K562 (cell line): ENCODE measurements at regions not wholly inside any gene's neighbourhood (a gene's known extent, or its start where the extent isn't known, plus 50 kb on each side); places are given as distances from the start of the nearest gene placed in this dataset.

ENCODE experiments used
- ARID3B ChIP-seq: fragments of 250-450 bp; sonication (Bioruptor Pico); IDR thresholded peaks from 2 replicates; pipeline ENCODE4 v1.4.0; 2020; ENCODE audit warnings: borderline replicate concordance
- ATF1 ChIP-seq, 2 experiments: fragments of 450-650 bp in 1 of 2; IDR thresholded peaks; 2 replicates each; pipeline ENCODE4 v1.6.1; 2016; ENCODE audit warnings: missing compliant biosample characterization in 1 of 2, missing genetic modification characterization in 1 of 2
- BACH1 ChIP-seq: fragments of 200-800 bp; sonication (Bioruptor generic); IDR thresholded peaks from 2 replicates; pipeline ENCODE4 v1.6.1; 2016; ENCODE audit warnings: missing genetic modification characterization, missing compliant biosample characterization
- BCL6 ChIP-seq: fragments of 250-450 bp; sonication (Bioruptor Pico); IDR thresholded peaks from 2 replicates; pipeline ENCODE4 v1.4.0; 2020
- CREB3 ChIP-seq: fragments of 450-650 bp; conservative IDR thresholded peaks from 2 replicates; pipeline ENCODE4 v1.6.1; 2016; ENCODE audit warnings: missing genetic modification characterization, low read depth, mild to moderate bottlenecking, missing compliant biosample characterization, moderate library complexity
- CTCF ChIP-seq, 3 experiments: IDR thresholded peaks in 2 of 3; conservative IDR thresholded peaks in 1 of 3; 2 replicates each; pipeline ENCODE4 v1.5.1; 2011 to 2012; ENCODE audit warnings: low read length in 3 of 3, mild to moderate bottlenecking in 3 of 3, control low read depth in 2 of 3, improper control_type of control experiment in 1 of 3, inconsistent platforms in 1 of 3, low read depth in 1 of 3, mixed read lengths in 1 of 3, moderate library complexity in 1 of 3; ENCODE audit not compliant: insufficient read depth in 2 of 3
- EGR1 ChIP-seq: fragments of 450-650 bp; conservative IDR thresholded peaks from 2 replicates; pipeline ENCODE4 v1.6.1; 2017; ENCODE audit warnings: mild to moderate bottlenecking
- GTF2F1 ChIP-seq: IDR thresholded peaks from 2 replicates; pipeline ENCODE4 v1.6.1; 2011; ENCODE audit warnings: low read depth, low read length, improper control_type of control experiment
- KLF16 ChIP-seq: IDR thresholded peaks from 2 replicates; pipeline ENCODE4 v1.6.1; 2016; ENCODE audit warnings: antibody characterized with exemption
- MECOM ChIP-seq: fragments of 250-450 bp; sonication (Bioruptor Pico); IDR thresholded peaks from 2 replicates; pipeline ENCODE4 v1.8.0; 2022; ENCODE audit warnings: inconsistent platforms
- MTA1 ChIP-seq: fragments of 450-650 bp; IDR thresholded peaks from 2 replicates; pipeline ENCODE4 v1.6.1; 2017; ENCODE audit warnings: borderline replicate concordance
- NFYB ChIP-seq: IDR thresholded peaks from 2 replicates; pipeline ENCODE4 v1.6.1; 2011; ENCODE audit warnings: mild to moderate bottlenecking, moderate library complexity; ENCODE audit not compliant: insufficient read length; ENCODE audit errors: extremely low read depth
- NR2F6 ChIP-seq: fragments of 450-650 bp; formaldehyde crosslinking; IDR thresholded peaks from 2 replicates; pipeline ENCODE4 v1.4.0; 2020; ENCODE audit warnings: mild to moderate bottlenecking
- NRF1 ChIP-seq, 2 experiments: fragments of 450-650 bp; IDR thresholded peaks in 1 of 2; conservative IDR thresholded peaks in 1 of 2; 2 replicates each; pipeline ENCODE4 v1.6.1; 2014; ENCODE audit warnings: mild to moderate bottlenecking in 2 of 2
- NUFIP1 ChIP-seq: fragments of 450-650 bp; IDR thresholded peaks from 2 replicates; pipeline ENCODE4 v1.6.1; 2018; ENCODE audit not compliant: partially characterized antibody
- PTTG1 ChIP-seq: fragments of 450-650 bp; IDR thresholded peaks from 2 replicates; pipeline ENCODE4 v1.6.1; 2016; ENCODE audit warnings: low read depth, mild to moderate bottlenecking, missing genetic modification characterization, missing compliant biosample characterization
- RUNX1 ChIP-seq: sonication (generic); IDR thresholded peaks from 2 replicates; pipeline ENCODE4 v1.6.1; 2016; ENCODE audit warnings: antibody characterized with exemption, low read depth
- STAT5A ChIP-seq: IDR thresholded peaks from 2 replicates; pipeline ENCODE4 v1.6.1; 2012; ENCODE audit warnings: low read length, inconsistent platforms, borderline replicate concordance
- TBL1XR1 ChIP-seq, 2 experiments: IDR thresholded peaks; 2 replicates each; pipeline ENCODE4 v1.6.1; 2012; ENCODE audit warnings: improper control_type of control experiment in 2 of 2, low read length in 2 of 2, mild to moderate bottlenecking in 1 of 2
- ZEB2 ChIP-seq: fragments of 450-650 bp; IDR thresholded peaks from 2 replicates; pipeline ENCODE4 v1.6.1; 2016
- ZFX ChIP-seq: sonication (generic); formaldehyde crosslinking; IDR thresholded peaks from 2 replicates; pipeline ENCODE4 v1.8.0; 2022; ENCODE audit warnings: mild to moderate bottlenecking, missing genetic modification reagents, moderate library complexity
- ZNF354B ChIP-seq: fragments of 250-450 bp; sonication (Bioruptor Pico); IDR thresholded peaks from 2 replicates; pipeline ENCODE4 v1.4.0; 2020
- ZNF384 ChIP-seq: IDR thresholded peaks from 2 replicates; pipeline ENCODE4 v1.6.1; 2012; ENCODE audit warnings: low read depth, low read length, improper control_type of control experiment
- ZNF436 ChIP-seq: fragments of 250-450, 450-650 bp; sonication (Bioruptor Pico); formaldehyde crosslinking; IDR thresholded peaks from 2 replicates; pipeline ENCODE4 v1.7.0; 2020; ENCODE audit warnings: mild to moderate bottlenecking
- ZNF644 ChIP-seq: fragments of 200-800 bp; sonication (Bioruptor generic); IDR thresholded peaks from 2 replicates; pipeline ENCODE4 v1.6.1; 2016; ENCODE audit warnings: low read depth, missing genetic modification characterization, missing compliant biosample characterization
- TF ChIP-seq, protein P1 (sequence below), 2 experiments: fragments of 450-650 bp in 1 of 2; sonication (generic) in 1 of 2; formaldehyde crosslinking; conservative IDR thresholded peaks; 2 replicates each; pipeline versions ENCODE4 v1.4.0 to v1.8.1; 2020 to 2022; ENCODE audit warnings: mild to moderate bottlenecking in 1 of 2, missing genetic modification reagents in 1 of 2
- TF ChIP-seq, protein P2 (sequence below): fragments of 250-450 bp; sonication (Bioruptor Pico); IDR thresholded peaks from 2 replicates; pipeline ENCODE4 v1.8.0; 2021; ENCODE audit warnings: borderline replicate concordance, mild to moderate bottlenecking, moderate library complexity; ENCODE audit not compliant: poor library complexity, severe bottlenecking

DNA sequence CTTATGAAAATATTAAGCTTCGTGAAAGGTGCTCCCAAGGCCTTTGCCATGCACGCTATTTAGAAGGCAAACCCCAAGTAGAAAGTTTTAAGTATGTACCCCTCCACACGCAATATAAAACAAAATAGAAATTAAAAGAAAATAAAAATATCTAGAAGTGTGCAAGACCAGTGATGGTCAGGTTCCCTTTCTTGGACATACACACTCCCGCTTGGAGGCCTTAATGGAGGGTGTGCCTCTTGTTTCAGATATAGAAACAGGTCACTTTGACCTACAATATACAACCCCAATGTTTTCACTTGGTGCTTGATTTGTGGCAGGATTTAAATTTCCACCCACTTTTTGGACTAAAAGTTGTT, 127.4 kb upstream of the STC2 start (continued):
- TF ChIP-seq ARID3B (CRISPR knock-in tag), result no peak
- TF ChIP-seq ZNF384, result no peak
- TF ChIP-seq CTCF (IDR thresholded peaks at IDR 0.05 in 2 of 3, conservative IDR thresholded peaks at IDR 0.05 in 1 of 3; ENCODE audit: insufficient read depth in 2 of 3, low read depth in 1 of 3, low read length in 3 of 3), result no peak
- TF ChIP-seq ATF1 (CRISPR knock-in tag; IDR thresholded peaks at IDR 0.05), result no peak
- TF ChIP-seq ATF1 (tag; IDR thresholded peaks at IDR 0.05), result 0 out of 2 replicates have a peak, but pooled peaks have one; percentile 29
- TF ChIP-seq, protein P1, sequence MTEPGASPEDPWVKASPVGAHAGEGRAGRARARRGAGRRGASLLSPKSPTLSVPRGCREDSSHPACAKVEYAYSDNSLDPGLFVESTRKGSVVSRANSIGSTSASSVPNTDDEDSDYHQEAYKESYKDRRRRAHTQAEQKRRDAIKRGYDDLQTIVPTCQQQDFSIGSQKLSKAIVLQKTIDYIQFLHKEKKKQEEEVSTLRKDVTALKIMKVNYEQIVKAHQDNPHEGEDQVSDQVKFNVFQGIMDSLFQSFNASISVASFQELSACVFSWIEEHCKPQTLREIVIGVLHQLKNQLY (CRISPR knock-in tag; conservative IDR thresholded peaks at IDR 0.05), result no peak
- TF ChIP-seq MTA1, result no peak
- no peak for TF ChIP-seq ZEB2
- no peak for TF ChIP-seq KLF16
- TF ChIP-seq RUNX1, result no peak
- 0 out of 2 replicates have a peak, but pooled peaks have one; percentile 6 for TF ChIP-seq BACH1 (tag)
- no peak for TF ChIP-seq PTTG1 (tag)
- TF ChIP-seq CREB3 (tag), result no peak
- no peak for TF ChIP-seq BCL6
- no peak for TF ChIP-seq ZFX (CRISPR knock-in tag)
- TF ChIP-seq, protein P2, sequence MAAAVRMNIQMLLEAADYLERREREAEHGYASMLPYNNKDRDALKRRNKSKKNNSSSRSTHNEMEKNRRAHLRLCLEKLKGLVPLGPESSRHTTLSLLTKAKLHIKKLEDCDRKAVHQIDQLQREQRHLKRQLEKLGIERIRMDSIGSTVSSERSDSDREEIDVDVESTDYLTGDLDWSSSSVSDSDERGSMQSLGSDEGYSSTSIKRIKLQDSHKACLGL (CRISPR knock-in tag), result no peak
- TF ChIP-seq NUFIP1, result no peak
- no peak for TF ChIP-seq GTF2F1
- TF ChIP-seq STAT5A, result no peak
- TF ChIP-seq ZNF354B (CRISPR knock-in tag), result no peak
- TF ChIP-seq TBL1XR1 (IDR thresholded peaks at IDR 0.05; ENCODE audit: low read length in 2 of 2), result no peak
- 0 out of 4 replicates have a peak, but pooled peaks of 1 of the 2 experiments have one; percentile 3 for TF ChIP-seq NRF1 (conservative IDR thresholded peaks at IDR 0.05 in 1 of 2, IDR thresholded peaks at IDR 0.05 in 1 of 2)
- TF ChIP-seq ZNF436 (CRISPR knock-in tag), result no peak
- no peak for TF ChIP-seq NR2F6
- no peak for TF ChIP-seq EGR1
- TF ChIP-seq ZNF644 (tag), result no peak
- no peak for TF ChIP-seq MECOM
- TF ChIP-seq NFYB, result no peak
